Large intestine (tissue), 3 donors: ENCODE measurements at regions not wholly inside any gene's neighbourhood (a gene's known extent, or its start where the extent isn't known, plus 50 kb on each side); places are given as distances from the start of the nearest gene placed in this dataset.

Source experiments
- DNase-seq, 2 donors: peaks; one replicate each; pipeline versions ENCODE4 v3.0.0 to v3.0.0-alpha.2; 2013
- H3K27ac ChIP-seq: one replicate; pipeline ENCODE4 v1.5.1; 2013; ENCODE audit warnings: low read length
- H3K27me3 ChIP-seq: 2 replicates; pipeline ENCODE4 v1.6.1; 2013; ENCODE audit warnings: low read length; ENCODE audit not compliant: control insufficient read depth, insufficient read depth
- H3K36me3 ChIP-seq: 2 replicates; pipeline ENCODE4 v1.6.1; 2013; ENCODE audit warnings: low read length; ENCODE audit not compliant: control insufficient read depth, insufficient read depth
- H3K4me1 ChIP-seq: one replicate; pipeline ENCODE4 v1.6.1; 2013; ENCODE audit warnings: low read length; ENCODE audit not compliant: control insufficient read depth, insufficient read depth
- H3K4me3 ChIP-seq: one replicate; pipeline ENCODE4 v1.5.1; 2013; ENCODE audit warnings: low read length
- H3K9me3 ChIP-seq: one replicate; pipeline ENCODE4 v1.6.1; 2013; ENCODE audit warnings: mild to moderate bottlenecking, low read depth, low read length, moderate library complexity; ENCODE audit not compliant: control insufficient read depth
- WGBS: methylation state at CpG from one replicate; pipeline ENCODE4 v1.1.5; 2013; ENCODE audit warnings: low lambda C conversion rate; ENCODE audit not compliant: insufficient coverage; 5-methylcytosine and 5-hydroxymethylcytosine counted together

DNA sequence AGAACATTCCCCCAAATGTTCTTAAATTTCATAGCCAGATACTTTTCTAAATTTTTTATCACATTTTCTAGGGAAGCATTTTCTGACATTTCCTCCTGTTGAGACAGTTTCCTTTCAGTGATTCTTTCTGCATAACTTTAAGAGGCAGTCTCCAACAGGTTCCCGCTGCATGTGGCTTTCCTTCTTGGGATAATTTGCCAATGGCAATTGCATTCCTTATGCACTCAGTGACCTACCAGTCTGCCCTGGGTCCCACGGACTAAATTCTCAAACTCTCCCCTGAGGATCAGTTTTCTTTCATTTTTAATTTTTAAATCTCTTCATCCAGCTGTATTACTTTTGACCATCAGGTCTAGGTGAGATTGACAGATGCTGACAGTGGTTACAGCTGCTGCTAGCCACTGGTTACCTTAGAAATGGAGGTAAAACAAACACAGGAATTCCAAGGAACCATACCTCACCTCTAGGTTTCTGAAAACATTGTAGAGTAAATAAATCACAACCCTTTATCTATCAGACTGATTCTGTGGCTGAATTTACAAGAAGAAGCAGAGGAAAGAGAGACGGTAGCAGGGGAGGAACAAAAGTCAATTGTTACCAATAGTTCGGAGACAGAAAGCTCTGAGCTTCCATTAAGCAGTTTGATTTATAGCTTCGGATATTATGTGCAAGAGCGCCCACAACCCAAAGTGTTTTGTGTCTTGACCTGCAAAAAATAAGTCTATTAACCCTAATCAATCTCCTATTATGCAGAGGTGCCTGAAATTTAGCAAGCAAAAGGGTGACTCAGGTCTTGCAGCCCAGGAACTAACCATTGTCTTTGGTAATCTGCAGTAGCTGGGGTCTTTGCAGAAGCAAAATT is 216.0 kb downstream of the PMP22 start:
- Histone ChIP-seq H3K27ac (no peak overlapping the region), H3K36me3 (no peaks in the 10 kb centered on the region), H3K9me3 (no peaks in the 10 kb centered on the region), H3K27me3 (peaks cover 3% of the 10 kb centered on the region), H3K4me1 (no peaks in the 10 kb centered on the region), H3K4me3 (no peak overlapping the region)
- WGBS = no CpG with 5 or more reads among the region's 6 CpGs
- no peak for DNase-seq

- no peak for DNase-seq
- H3K9me3 ChIP-seq = no peaks in the 10 kb centered on the region
- WGBS = 51% methylated on average over 2 of the region's 2 CpGs
Measured at GRCh38 chr17:15048381-15048780, 216.7 kb downstream of the PMP22 start.

DNA sequence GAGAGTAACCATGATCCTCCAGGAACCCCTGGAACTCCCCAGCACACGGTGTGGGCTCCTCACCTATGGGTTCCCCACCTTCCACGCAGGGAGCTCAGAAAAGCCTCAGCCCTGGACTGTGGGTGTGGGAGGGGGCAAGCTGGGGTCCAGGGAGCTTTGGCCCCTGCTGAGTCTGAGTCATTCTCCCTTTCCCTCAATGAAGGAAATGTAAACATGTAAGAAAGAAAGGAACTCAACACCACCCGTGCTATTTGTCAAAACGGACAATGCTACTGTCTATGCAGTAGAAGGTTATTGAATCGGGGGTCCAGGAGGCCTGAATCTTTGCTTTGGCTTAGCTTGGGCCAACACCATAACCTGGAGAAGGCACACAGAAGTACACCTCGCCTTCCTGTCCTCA is 222.8 kb downstream of the PMP22 start:
- H3K36me3 ChIP-seq = no peaks in the 10 kb centered on the region
- H3K4me3 ChIP-seq = no peak overlapping the region
- WGBS = no CpG with 5 or more reads among the region's 6 CpGs
- no peaks in the 10 kb centered on the region for H3K4me1 ChIP-seq
- H3K9me3 ChIP-seq = no peaks in the 10 kb centered on the region
- no peaks in the 10 kb centered on the region for H3K27me3 ChIP-seq
- DNase-seq = no peak
- no peak overlapping the region for H3K27ac ChIP-seq

More at GRCh38 chr17:15048381-15048780, 216.7 kb downstream of the PMP22 start:
- Histone ChIP-seq H3K27me3 (peaks cover 3% of the 10 kb centered on the region), H3K4me1 (no peaks in the 10 kb centered on the region), H3K27ac (no peak overlapping the region), H3K36me3 (no peaks in the 10 kb centered on the region), H3K4me3 (no peak overlapping the region)

DNA sequence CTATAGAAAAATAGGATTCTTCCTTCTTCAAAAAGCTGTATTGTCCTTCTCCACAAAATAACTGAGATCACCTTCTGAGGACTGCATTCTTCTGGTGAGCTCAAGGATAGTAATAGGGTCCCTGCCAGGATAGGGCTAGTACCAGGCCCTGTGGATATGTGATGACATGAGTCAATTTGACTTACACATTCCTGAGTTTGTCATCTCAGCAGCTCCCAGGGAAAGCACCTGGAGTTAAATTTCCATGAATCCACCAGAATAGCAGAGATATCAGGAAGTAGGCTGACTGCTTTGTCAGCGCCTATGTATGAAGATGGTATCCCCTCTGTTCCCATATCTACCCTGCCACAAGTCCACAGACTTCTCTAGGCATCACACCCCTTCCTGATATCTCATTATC is 225.8 kb downstream of the PMP22 start:
- DNase-seq = no peak
- Histone ChIP-seq H3K4me3 (no peak overlapping the region), H3K27ac (no peak overlapping the region), H3K27me3 (no peaks in the 10 kb centered on the region), H3K36me3 (no peaks in the 10 kb centered on the region), H3K4me1 (no peaks in the 10 kb centered on the region), H3K9me3 (no peaks in the 10 kb centered on the region)
- WGBS = no CpG with 5 or more reads among the region's 1 CpG

DNA sequence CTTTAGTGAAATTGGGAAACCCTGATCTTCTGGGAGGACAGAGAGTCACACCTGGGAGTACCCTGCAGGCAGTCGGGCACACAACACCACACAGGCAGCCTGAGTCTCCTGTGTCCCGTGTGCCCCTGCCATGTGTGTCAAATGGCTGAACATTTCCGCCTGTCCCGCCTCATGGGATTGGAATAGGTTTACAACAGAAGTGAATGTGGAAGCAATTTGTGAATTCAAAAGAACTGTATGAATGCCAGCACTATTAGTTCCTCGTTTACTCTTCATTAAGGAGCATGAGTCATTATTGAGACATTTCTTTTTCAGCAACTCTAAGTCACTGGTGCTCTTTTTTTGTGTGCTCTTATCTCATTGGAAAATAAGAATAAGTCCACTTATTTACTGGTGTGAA is 226.5 kb downstream of the PMP22 start:
- Histone ChIP-seq H3K4me1 (no peaks in the 10 kb centered on the region), H3K4me3 (no peak overlapping the region), H3K27ac (no peak overlapping the region), H3K27me3 (no peaks in the 10 kb centered on the region), H3K9me3 (no peaks in the 10 kb centered on the region), H3K36me3 (no peaks in the 10 kb centered on the region)
- DNase-seq = no peak
- 67% methylated on average over 1 of the region's 5 CpGs for WGBS

- H3K36me3 ChIP-seq = no peaks in the 10 kb centered on the region
- no peak overlapping the region for H3K4me3 ChIP-seq
- H3K4me1 ChIP-seq = no peaks in the 10 kb centered on the region
- H3K27ac ChIP-seq = no peak overlapping the region
- H3K27me3 ChIP-seq = no peaks in the 10 kb centered on the region
- WGBS = 90% methylated on average over 2 of the region's 8 CpGs
- DNase-seq = no peak
- no peaks in the 10 kb centered on the region for H3K9me3 ChIP-seq
Measured at GRCh38 chr17:15036238-15036637, 228.9 kb downstream of the PMP22 start.

- DNase-seq = no peak
- Histone ChIP-seq H3K9me3 (no peaks in the 10 kb centered on the region), H3K4me3 (no peak overlapping the region), H3K36me3 (no peaks in the 10 kb centered on the region), H3K4me1 (no peaks in the 10 kb centered on the region), H3K27me3 (no peaks in the 10 kb centered on the region), H3K27ac (no peak overlapping the region)
- WGBS = 100% methylated on average over 1 of the region's 3 CpGs
Measured at GRCh38 chr17:15031975-15032374, 233.2 kb downstream of the PMP22 start.

DNA sequence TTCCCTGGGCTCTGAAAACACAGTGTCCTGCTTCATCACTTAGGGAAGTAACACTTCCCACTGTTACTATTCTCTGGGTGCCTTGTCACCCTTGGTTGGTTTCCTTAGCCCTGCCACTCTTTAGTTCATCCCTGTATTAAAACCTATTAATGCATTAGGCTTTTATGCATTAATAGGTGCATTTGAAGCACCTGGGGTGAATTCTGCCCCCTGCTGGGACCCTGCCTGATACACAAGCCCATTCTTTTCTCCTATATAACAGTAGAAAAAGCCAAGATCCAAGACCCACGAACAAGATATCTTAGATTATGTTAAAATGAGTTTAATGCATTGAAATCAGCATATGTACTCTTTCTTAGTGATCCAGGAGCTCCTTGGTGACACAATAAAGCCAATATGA is 235.7 kb downstream of the PMP22 start:
- H3K27me3 ChIP-seq = no peaks in the 10 kb centered on the region
- no peaks in the 10 kb centered on the region for H3K4me1 ChIP-seq
- no peak for DNase-seq
- no peak overlapping the region for H3K27ac ChIP-seq
- H3K9me3 ChIP-seq = no peaks in the 10 kb centered on the region
- no peaks in the 10 kb centered on the region for H3K36me3 ChIP-seq
- no CpG with 5 or more reads among the region's 1 CpG for WGBS
- H3K4me3 ChIP-seq = no peak overlapping the region

- Histone ChIP-seq H3K4me1 (no peaks in the 10 kb centered on the region), H3K36me3 (no peaks in the 10 kb centered on the region), H3K27ac (no peak overlapping the region), H3K9me3 (no peaks in the 10 kb centered on the region), H3K27me3 (no peaks in the 10 kb centered on the region), H3K4me3 (no peak overlapping the region)
- no CpG with 5 or more reads among the region's 1 CpG for WGBS
- DNase-seq = no peak
Measured at GRCh38 chr17:15027853-15028252, 237.3 kb downstream of the PMP22 start.

DNA sequence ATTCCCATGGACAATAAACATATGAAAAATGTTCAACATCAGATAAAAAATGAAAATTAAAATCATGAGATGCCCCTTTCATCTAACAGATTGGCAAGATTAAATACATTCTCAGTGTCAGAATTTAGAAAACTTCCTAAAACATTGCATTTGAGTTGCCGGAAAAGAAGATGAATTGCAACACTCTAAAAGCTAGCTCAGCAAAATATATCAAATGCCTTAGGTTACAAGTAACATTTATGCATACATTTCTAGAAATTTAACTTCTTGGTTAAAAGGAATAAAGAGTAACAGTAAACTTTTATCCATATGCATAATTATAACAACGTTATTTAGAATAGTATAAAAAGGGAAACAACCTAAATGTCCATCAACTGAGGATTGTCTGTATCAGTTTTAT is 239.0 kb downstream of the PMP22 start:
- DNase-seq = no peak
- 83% methylated on average over 2 of the region's 2 CpGs for WGBS
- no peak overlapping the region for H3K27ac ChIP-seq
- no peaks in the 10 kb centered on the region for H3K9me3 ChIP-seq
- H3K27me3 ChIP-seq = no peaks in the 10 kb centered on the region
- no peak overlapping the region for H3K4me3 ChIP-seq
- H3K4me1 ChIP-seq = no peaks in the 10 kb centered on the region
- no peaks in the 10 kb centered on the region for H3K36me3 ChIP-seq
